Astrocyte of the hippocampus (primary cell): ENCODE measurements at regions not wholly inside any gene's neighbourhood (a gene's known extent, or its start where the extent isn't known, plus 50 kb on each side); places are given as distances from the start of the nearest gene placed in this dataset.

Source experiments
- DNase-seq: peaks from one replicate; pipeline ENCODE4 v3.0.0; 2011; ENCODE audit warnings: low read depth, low spot score

GRCh38 chr12:112559784-112560183 is 141.0 kb downstream of the PTPN11 start:
- no peak for DNase-seq

GRCh38 chr12:112564160-112564784 is 145.5 kb downstream of the PTPN11 start:
- no peak for DNase-seq

- DNase-seq, result no peak
These were observed 149.9 kb downstream of the PTPN11 start for GRCh38 chr12:112568641-112569040.

- DNase-seq, result no peak
These were observed 151.3 kb downstream of the PTPN11 start for GRCh38 chr12:112570096-112570495.

GRCh38 chr12:112573141-112573540 is 154.4 kb downstream of the PTPN11 start:
- no peak for DNase-seq

GRCh38 chr12:112574896-112575558 is 156.3 kb downstream of the PTPN11 start:
- no peak for DNase-seq

- no peak for DNase-seq
These were observed 156.9 kb downstream of the PTPN11 start for GRCh38 chr12:112575559-112576067.

GRCh38 chr12:112577473-112578329 is 159.0 kb downstream of the PTPN11 start:
- no peak for DNase-seq

- DNase-seq, result no peak
These were observed 165.5 kb downstream of the PTPN11 start for GRCh38 chr12:112584266-112584722.

GRCh38 chr12:112586148-112586783 is 167.5 kb downstream of the PTPN11 start:
- no peak for DNase-seq

GRCh38 chr12:112589275-112589674 is 170.5 kb downstream of the PTPN11 start:
- DNase-seq, result no peak

- DNase-seq, result no peak
These were observed 171.5 kb downstream of the PTPN11 start for GRCh38 chr12:112590281-112590680.

GRCh38 chr12:112591488-112591887 is 172.7 kb downstream of the PTPN11 start:
- no peak for DNase-seq

- no peak for DNase-seq
These were observed 176.7 kb downstream of the PTPN11 start for GRCh38 chr12:112595410-112595809.

- no peak for DNase-seq
These were observed 179.2 kb downstream of the PTPN11 start for GRCh38 chr12:112597986-112598385.

- DNase-seq, result no peak
These were observed 179.9 kb downstream of the PTPN11 start for GRCh38 chr12:112598626-112599025.

- no peak for DNase-seq
These were observed 181.1 kb downstream of the PTPN11 start for GRCh38 chr12:112599871-112600270.

GRCh38 chr12:112602150-112602549 is 183.4 kb downstream of the PTPN11 start:
- no peak for DNase-seq

GRCh38 chr12:112606611-112607365 is 184.8 kb upstream of the RPH3A start:
- no peak for DNase-seq

- DNase-seq, result no peak
These were observed 184.1 kb upstream of the RPH3A start for GRCh38 chr12:112607427-112607826.

GRCh38 chr12:112611908-112612307 is 179.6 kb upstream of the RPH3A start:
- no peak for DNase-seq
